Posterior vena cava (tissue), 2 donors: ENCODE measurements at regions not wholly inside any gene's neighbourhood (a gene's known extent, or its start where the extent isn't known, plus 50 kb on each side); places are given as distances from the start of the nearest gene placed in this dataset.

Source experiments
- DNase-seq: peaks from one replicate; pipeline ENCODE4 v3.0.0-alpha.2; 2020; ENCODE audit warnings: low spot score
- intact Hi-C, 2 donors: fragments of 100-400 bp; cut with DNase I; formaldehyde crosslinking; loops; one replicate each; pipeline versions ENCODE4 v1.14.1 to v1.14.2; 2022 to 2023
- donor health status: DM: yes; HTN: yes; CAD: no.
- donor health status: DM: yes; HTN: yes; CAD: no.

DNA sequence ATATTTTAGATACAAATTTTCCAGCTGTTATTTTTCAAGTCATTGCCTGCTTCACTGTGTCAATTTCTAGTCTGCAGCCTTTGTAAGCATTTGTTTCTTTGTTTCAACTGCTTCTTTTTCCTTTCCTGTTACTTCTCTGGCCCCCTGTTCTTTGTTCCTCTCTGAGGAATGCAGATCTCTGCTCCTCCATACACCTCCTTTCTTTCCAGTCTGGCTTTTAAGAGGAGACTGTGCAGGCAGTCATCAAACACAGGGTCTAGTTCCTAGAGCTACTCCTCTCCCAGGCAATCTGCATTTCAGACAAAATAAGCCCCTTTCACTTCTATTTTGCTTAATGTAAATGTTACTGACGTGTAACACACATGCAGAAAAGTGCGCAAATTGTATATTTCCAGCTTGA is 502.9 kb downstream of the PDCD6IP start:
- intact Hi-C loops = no loop called here
- no peak for DNase-seq

DNA sequence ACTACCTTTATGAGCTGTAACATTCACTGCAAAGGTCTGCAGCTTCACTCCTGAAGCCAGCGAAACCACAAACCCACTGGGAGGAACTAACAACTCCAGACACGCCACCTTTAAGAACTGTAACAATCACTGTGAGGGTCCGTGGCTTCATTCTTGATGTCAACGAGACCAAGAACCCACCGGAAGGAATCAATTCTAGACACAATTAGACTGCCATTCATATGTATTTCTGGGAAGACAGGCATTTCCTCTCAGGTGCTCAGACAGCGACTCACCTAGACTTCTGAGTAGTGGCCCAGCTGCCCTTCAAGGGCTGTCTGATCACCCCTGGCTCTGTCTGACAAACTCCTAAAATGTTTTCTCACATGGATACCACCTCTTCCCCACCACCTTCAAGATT is 506.8 kb downstream of the PDCD6IP start:
- intact Hi-C loops = no loop called here
- no peak for DNase-seq

GRCh38 chr3:34312684-34313083 is 514.3 kb downstream of the PDCD6IP start:
- DNase-seq = no peak

DNA sequence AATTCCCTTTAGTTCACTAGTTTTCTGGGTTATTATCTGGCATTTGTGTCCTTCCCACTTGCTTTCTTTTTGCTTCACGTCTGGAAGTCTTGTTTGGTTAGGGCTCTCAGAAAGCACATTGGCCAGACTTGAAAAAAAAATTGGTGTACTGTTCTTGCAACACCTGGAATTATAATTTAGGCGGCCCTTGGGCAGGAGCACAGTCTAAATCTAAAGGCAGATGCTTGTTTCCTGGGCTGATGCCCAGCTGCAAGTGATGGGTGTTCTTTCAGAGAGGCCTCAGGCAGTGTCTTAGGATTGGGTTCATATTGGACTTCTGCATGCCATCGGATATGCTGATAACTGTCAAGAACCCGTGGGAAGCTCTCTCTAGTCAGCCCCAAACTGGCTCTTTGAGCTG is 521.5 kb downstream of the PDCD6IP start:
- intact Hi-C loops = no loop called here
- DNase-seq = no peak

More at GRCh38 chr3:34312684-34313083, 514.3 kb downstream of the PDCD6IP start:
- intact Hi-C loops = no loop called here

- DNase-seq = no peak
- intact Hi-C loops = no loop called here
These were observed 525.1 kb downstream of the PDCD6IP start for GRCh38 chr3:34323517-34323916.

- no peak for DNase-seq
- intact Hi-C loops = no loop called here
These were observed 548.2 kb downstream of the PDCD6IP start for GRCh38 chr3:34346656-34347055.

DNA sequence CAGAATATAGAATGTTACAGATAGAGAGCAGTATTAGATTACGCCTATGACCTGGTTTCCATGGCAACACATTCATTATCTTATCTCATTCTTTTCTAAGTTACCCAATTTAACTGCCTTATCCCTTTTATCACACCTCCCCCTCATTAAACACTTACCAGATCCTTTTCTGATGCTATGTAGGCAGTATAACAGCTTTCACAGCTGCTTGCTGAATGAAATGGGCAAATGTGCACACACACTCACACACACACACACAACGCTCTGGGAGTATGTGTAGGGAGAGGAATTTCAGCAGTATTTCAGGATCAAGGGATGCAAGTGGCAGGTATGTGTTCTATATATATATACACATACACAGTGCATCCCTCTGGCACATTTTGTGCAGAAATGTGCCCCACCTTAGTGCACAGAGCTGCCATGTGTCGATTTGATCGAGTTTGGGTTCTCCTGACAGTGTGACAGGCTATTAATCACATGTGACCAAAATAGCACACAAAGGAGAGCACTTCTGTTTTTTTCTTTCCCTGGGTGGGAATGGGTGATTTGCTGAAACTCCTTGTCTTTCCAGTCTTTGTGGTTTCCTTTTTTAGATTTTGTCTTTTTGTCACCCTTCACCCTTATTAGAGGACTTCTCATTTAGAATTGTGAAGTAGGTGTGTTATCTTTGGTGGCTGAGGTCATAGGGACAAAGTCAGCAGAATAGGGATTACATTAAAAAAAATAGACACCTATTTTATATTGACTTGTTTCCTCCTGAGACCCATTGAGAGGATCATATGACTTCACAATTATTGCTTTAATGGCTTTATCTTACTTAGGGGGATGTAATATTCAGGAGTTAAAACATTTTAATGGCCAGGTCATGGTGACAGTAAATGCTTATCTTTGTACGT is 553.7 kb downstream of the PDCD6IP start:
- intact Hi-C loops = no loop called here

GRCh38 chr3:34352778-34353331 is 554.4 kb downstream of the PDCD6IP start:
- intact Hi-C loops = no loop called here

More for the DNA sequence above, 553.7 kb downstream of the PDCD6IP start:
- DNase-seq = no peak

GRCh38 chr3:34357461-34357860 is 559.0 kb downstream of the PDCD6IP start:
- intact Hi-C loops = no loop called here
- DNase-seq = no peak

More at GRCh38 chr3:34352778-34353331, 554.4 kb downstream of the PDCD6IP start:
- no peak for DNase-seq

DNA sequence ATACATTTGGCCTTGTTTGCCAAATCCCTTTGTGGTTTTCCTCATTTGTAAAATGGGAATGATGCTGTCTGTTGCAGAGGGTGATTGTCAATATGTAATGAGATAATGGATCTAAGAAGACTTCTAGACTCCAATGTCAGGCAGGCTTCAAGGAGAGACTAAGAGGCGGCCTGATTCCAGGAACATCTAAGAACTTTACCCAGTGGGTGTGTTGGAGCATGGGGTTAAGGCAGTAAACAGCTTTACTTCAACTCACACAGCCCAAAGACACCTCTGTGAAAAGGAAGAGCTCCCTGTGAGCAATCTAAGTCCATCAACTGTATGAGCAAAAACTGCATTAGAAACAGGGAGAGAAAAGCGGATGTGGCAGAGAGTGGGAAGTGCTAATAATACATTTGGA is 560.6 kb downstream of the PDCD6IP start:
- intact Hi-C loops = no loop called here
- no peak for DNase-seq

DNA sequence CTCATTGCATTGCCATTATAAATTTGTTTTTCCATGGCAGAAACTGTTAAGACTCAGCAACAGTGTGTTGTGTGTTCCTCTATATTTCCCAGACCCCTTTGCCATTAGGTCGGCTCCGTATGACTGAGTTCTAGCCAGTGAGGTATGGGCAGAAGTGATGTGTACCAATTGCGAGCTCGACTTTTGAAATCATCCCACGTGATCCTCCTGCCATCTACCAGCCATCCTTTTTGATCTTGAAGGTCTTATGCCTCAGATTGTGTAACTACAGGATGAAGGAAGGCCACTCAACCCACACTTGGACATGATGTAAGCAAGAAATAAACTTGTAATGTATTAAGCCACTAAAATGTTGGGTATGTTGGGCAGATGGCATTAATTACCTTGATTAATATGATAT is 562.3 kb downstream of the PDCD6IP start:
- intact Hi-C loops = no loop called here
- DNase-seq = no peak

- intact Hi-C loops = no loop called here
- DNase-seq = no peak
These were observed 563.5 kb downstream of the PDCD6IP start for GRCh38 chr3:34361921-34362320.

DNA sequence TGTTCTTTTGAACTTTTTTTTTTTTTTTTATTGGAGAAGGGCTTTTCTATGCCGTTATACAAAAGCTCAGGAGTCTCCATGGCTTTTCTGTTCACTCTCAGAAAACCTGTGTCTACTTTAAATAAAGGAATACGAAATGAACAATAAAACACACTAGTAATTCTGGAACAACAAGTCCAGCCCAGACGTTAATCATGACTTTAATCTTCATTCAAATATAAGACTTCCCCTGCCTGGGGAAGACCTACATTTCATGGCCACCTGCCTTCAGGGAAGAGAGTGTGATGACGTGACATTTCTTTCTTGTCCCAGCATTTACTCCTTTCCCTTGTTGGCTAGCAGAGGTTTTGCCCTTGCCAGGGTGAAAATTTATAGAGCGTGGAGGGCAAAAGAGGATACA is 564.5 kb downstream of the PDCD6IP start:
- intact Hi-C loops = no loop called here
- no peak for DNase-seq

GRCh38 chr3:34363881-34364280 is 565.5 kb downstream of the PDCD6IP start:
- intact Hi-C loops = no loop called here

GRCh38 chr3:34364335-34364734 is 565.9 kb downstream of the PDCD6IP start:
- intact Hi-C loops = no loop called here

More at GRCh38 chr3:34363881-34364280, 565.5 kb downstream of the PDCD6IP start:
- DNase-seq = no peak

GRCh38 chr3:34365231-34365630 is 566.8 kb downstream of the PDCD6IP start:
- intact Hi-C loops = no loop called here
- DNase-seq = no peak

More at GRCh38 chr3:34364335-34364734, 565.9 kb downstream of the PDCD6IP start:
- no peak for DNase-seq

DNA sequence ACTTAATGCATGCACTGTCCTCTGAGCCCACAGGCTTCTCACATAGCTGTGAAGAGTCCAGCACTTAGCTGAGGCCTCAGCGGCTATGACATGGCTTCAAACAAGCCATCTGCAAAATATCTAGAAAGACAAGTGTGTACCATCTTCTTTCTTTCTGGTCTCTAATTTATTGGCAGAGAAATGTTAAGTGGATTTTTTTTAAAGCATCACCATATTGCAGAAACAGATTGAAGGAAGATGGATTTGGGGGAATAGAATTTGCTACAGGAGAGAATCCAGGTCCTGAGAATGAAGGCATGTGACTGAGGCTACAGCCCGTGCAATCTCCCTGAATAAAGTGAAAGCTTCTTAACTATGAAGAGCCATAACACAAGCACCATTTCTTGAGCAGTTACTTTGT is 567.3 kb downstream of the PDCD6IP start:
- DNase-seq = no peak
- intact Hi-C loops = no loop called here

DNA sequence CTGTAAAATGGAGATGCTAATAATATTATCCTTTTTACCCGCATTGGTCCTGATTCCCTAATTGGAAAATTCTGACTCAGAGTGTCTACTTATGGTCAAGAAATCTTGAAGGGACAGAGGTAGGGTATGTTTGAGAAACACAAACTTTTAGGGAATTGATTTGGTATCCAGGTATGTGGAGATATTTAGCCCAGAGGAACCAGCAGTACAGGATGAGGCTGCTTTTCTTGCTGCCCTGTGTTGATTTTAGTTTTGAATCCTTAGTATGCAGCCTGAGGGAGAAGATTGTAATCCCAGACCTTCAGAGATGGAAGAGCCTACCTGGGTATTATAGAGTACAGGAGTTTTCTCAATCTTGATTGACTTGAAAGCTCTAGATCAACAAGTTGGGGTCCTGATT is 569.1 kb downstream of the PDCD6IP start:
- DNase-seq = no peak
- intact Hi-C loops = no loop called here

GRCh38 chr3:34374521-34374920 is 576.1 kb downstream of the PDCD6IP start:
- intact Hi-C loops = no loop called here
- DNase-seq = no peak

- DNase-seq = no peak
- intact Hi-C loops = no loop called here
These were observed 578.3 kb downstream of the PDCD6IP start for GRCh38 chr3:34376691-34377090.

GRCh38 chr3:34377961-34378360 is 579.5 kb downstream of the PDCD6IP start:
- intact Hi-C loops = no loop called here
- no peak for DNase-seq
